ENCODE measurements at regions not wholly inside any gene's neighbourhood (a gene's known extent, or its start where the extent isn't known, plus 50 kb on each side); places are given as distances from the start of the nearest gene placed in this dataset.

GRCh38 chr4:58658701-58659100, 1548.5 kb upstream of the IGFBP7 start:
- TF ChIP-seq CTCF (conservative IDR thresholded peaks at IDR 0.05; ENCODE audit: low read depth in 2 of 2) (no peak), ZNF331 (CRISPR knock-in tag; IDR thresholded peaks at IDR 0.05; ENCODE audit: low read depth) (no peak)

Data from GM23338 (cell line).